OCI-LY7 (cell line): ENCODE measurements at regions not wholly inside any gene's neighbourhood (a gene's known extent, or its start where the extent isn't known, plus 50 kb on each side); places are given as distances from the start of the nearest gene placed in this dataset.

Experiments used
- BruUV-seq: library from RNA; stranded (reverse); fragments of 400-500 nt; replicated peaks from 2 replicates; lab custom pipeline; 2021; lab: Mats Ljungman, UMichigan
- CTCF ChIA-PET: fragments of 300-600 bp; sonication (Branson Sonifier 250); formaldehyde crosslinking; loops from one replicate; lab custom pipeline; 2022; ENCODE audit warnings: antibody characterized with exemption; ENCODE audit not compliant: unreplicated experiment; lab: Charles Lee
- POLR2A ChIA-PET: fragments of 300-600 bp; sonication (Branson Sonifier 250); formaldehyde crosslinking; loops from one replicate; lab custom pipeline; 2022; ENCODE audit warnings: antibody characterized with exemption; lab: Charles Lee
- DNase-seq: peaks from one replicate; pipeline ENCODE4 v3.0.0-alpha.2; 2015; ENCODE audit warnings: low spot score
- H2AFZ ChIP-seq: fragments of 200-600 bp; sonication (generic), shearing (Covaris generic); 2 replicates; pipeline ENCODE4 v1.6.1; 2014; ENCODE audit warnings: mild to moderate bottlenecking, antibody characterized with exemption, low read length, moderate library complexity
- H3K27ac ChIP-seq: fragments of 200-600 bp; sonication (generic); 2 replicates; pipeline ENCODE4 v1.5.1; 2014; ENCODE audit warnings: mixed run types, low read depth, mild to moderate bottlenecking, moderate library complexity, low read length, inconsistent platforms; ENCODE audit not compliant: poor library complexity, severe bottlenecking
- H3K36me3 ChIP-seq: fragments of 200-600 bp; sonication (generic); 2 replicates; pipeline ENCODE4 v1.6.1; 2014; ENCODE audit warnings: mild to moderate bottlenecking, antibody characterized with exemption, low read length, moderate library complexity, mixed read lengths; ENCODE audit not compliant: insufficient read depth
- H3K4me1 ChIP-seq: fragments of 200-600 bp; sonication (generic); 2 replicates; pipeline ENCODE4 v1.5.1; 2014; ENCODE audit warnings: mild to moderate bottlenecking, low read length; ENCODE audit not compliant: insufficient read depth, poor library complexity, severe bottlenecking
- H3K4me2 ChIP-seq: fragments of 200-600 bp; sonication (generic); 2 replicates; pipeline ENCODE4 v1.6.1; 2014; ENCODE audit warnings: mild to moderate bottlenecking, low read length
- H3K4me3 ChIP-seq: fragments of 200-600 bp; sonication (generic); 2 replicates; pipeline ENCODE4 v1.5.1; 2014; ENCODE audit warnings: mild to moderate bottlenecking, low read depth, low read length; ENCODE audit not compliant: poor library complexity, severe bottlenecking
- H3K79me2 ChIP-seq: fragments of 200-600 bp; sonication (generic); 2 replicates; pipeline ENCODE4 v1.6.1; 2016; ENCODE audit warnings: low read depth, mild to moderate bottlenecking, low read length, moderate library complexity, mixed read lengths; ENCODE audit not compliant: insufficient read depth
- H3K9me2 ChIP-seq: fragments of 200-600 bp; sonication (generic); 2 replicates; pipeline ENCODE4 v1.6.1; 2016; ENCODE audit warnings: mild to moderate bottlenecking, low read length, mixed read lengths; ENCODE audit not compliant: insufficient read depth
- H3K9me3 ChIP-seq: fragments of 200-600 bp; sonication (generic); 2 replicates; pipeline ENCODE4 v1.6.1; 2014; ENCODE audit warnings: mild to moderate bottlenecking, mixed run types, low read length, mixed read lengths
- H4K20me1 ChIP-seq: fragments of 200-600 bp; sonication (generic); 2 replicates; pipeline ENCODE4 v1.6.1; 2014; ENCODE audit warnings: mild to moderate bottlenecking, antibody characterized with exemption, low read length, moderate library complexity, mixed read lengths; ENCODE audit not compliant: insufficient read depth
- EZH2phosphoT487 ChIP-seq: fragments of 200-600 bp; sonication (generic); IDR thresholded peaks from 2 replicates; pipeline ENCODE4 v1.6.1; 2018; ENCODE audit warnings: low read depth, borderline replicate concordance, mild to moderate bottlenecking, mixed run types, antibody characterized with exemption, low read length, moderate library complexity, mixed read lengths
- intact Hi-C: fragments of 100-400 bp; cut with micrococcal nuclease; formaldehyde crosslinking; loops from one replicate; pipeline ENCODE4 v1.10.0; 2022; ENCODE audit not compliant: unreplicated experiment
- TF ChIP-seq, protein P1 (sequence below): fragments of 200-600 bp; sonication (generic); conservative IDR thresholded peaks from 2 replicates; pipeline ENCODE4 v1.5.1; 2014; ENCODE audit warnings: mild to moderate bottlenecking, antibody characterized with exemption, low read length, moderate library complexity, mixed read lengths

DNA sequence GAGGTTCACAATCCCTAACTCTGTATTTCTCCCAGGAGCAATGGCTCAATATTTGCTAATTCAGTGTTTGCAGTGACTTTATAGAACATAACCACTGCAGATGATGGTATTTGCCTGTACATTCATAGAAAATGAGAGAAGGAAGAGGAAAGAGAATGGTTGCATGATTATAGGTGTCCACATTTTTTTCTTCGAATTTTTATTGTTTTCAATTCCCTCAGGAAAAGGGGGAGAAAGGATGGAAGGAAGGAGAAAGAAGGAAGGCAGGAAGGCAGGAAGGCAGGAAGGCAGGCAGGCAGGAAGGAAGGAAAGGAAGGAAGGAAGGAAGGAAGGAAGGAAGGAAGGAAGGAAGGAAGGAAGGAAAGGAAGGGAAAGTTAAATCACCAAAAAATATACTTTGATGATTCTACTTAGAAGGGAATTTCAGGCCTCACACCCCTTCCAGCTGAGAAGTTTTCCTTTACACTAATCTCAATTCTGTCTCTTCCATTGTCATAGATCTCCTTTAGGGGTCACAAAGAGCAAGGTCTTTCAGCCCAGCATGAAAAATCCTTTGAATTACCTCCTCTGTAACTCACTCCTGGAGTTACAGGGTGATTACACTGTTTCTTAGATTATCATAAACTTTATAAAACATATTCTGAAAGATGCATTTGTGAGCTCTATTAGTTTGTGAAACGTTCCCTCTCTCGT is 118.8 kb upstream of the INHBA start:
- Histone ChIP-seq H3K27ac (no peak overlapping the region), H3K4me2 (no peak overlapping the region), H3K4me3 (no peak overlapping the region), H3K4me1 (no peaks in the 10 kb centered on the region), H3K9me2 (no peaks in the 10 kb centered on the region), H3K79me2 (no peaks in the 10 kb centered on the region), H3K36me3 (no peaks in the 10 kb centered on the region), H3K9me3 (no peaks in the 10 kb centered on the region), H4K20me1 (no peaks in the 10 kb centered on the region), H2AFZ (no peak overlapping the region)
- intact Hi-C loops, result no loop called here
- CTCF ChIA-PET, result no interaction called here
- POLR2A ChIA-PET, result no interaction called here
- no TSS peak for BruUV-seq
- no peak for DNase-seq
- no peak for TF ChIP-seq EZH2phosphoT487
- TF ChIP-seq, protein P1, sequence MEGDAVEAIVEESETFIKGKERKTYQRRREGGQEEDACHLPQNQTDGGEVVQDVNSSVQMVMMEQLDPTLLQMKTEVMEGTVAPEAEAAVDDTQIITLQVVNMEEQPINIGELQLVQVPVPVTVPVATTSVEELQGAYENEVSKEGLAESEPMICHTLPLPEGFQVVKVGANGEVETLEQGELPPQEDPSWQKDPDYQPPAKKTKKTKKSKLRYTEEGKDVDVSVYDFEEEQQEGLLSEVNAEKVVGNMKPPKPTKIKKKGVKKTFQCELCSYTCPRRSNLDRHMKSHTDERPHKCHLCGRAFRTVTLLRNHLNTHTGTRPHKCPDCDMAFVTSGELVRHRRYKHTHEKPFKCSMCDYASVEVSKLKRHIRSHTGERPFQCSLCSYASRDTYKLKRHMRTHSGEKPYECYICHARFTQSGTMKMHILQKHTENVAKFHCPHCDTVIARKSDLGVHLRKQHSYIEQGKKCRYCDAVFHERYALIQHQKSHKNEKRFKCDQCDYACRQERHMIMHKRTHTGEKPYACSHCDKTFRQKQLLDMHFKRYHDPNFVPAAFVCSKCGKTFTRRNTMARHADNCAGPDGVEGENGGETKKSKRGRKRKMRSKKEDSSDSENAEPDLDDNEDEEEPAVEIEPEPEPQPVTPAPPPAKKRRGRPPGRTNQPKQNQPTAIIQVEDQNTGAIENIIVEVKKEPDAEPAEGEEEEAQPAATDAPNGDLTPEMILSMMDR, result no peak

DNA sequence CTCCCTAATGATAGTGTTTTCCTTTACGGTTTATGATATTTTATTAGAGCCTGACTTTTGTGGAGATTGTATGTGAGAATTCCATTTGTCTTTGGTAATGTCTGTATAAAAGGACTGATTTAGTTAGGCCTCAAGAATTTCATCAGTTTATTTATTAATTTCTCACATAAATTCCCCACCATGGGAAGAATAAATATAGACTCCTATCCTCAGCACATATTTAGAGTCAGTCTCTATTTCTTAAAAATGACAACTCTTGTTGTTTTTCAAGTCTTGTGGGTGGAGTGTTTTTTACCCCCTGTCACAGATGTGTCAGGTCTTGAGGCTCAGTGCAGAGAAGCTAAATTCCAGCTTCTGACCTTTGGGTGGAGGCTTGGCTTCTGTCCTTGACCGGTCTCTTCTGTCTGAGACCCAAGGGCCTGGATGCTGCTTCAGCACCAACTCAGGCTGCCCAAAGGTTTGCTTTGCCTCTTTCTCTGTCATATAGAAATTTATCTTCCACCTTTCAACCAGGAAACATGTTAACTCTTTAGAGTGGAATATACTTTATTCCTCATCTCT is 117.3 kb upstream of the INHBA start:
- CTCF ChIA-PET, result no interaction called here
- POLR2A ChIA-PET, result no interaction called here
- Histone ChIP-seq H3K9me2 (no peaks in the 10 kb centered on the region), H3K4me2 (no peak overlapping the region), H4K20me1 (no peaks in the 10 kb centered on the region), H3K79me2 (no peaks in the 10 kb centered on the region), H3K4me3 (no peak overlapping the region), H2AFZ (no peak overlapping the region), H3K9me3 (no peaks in the 10 kb centered on the region), H3K36me3 (no peaks in the 10 kb centered on the region), H3K27ac (no peak overlapping the region), H3K4me1 (no peaks in the 10 kb centered on the region)
- TF ChIP-seq, protein P1, result no peak
- DNase-seq, result no peak
- intact Hi-C loops, result no loop called here
- no TSS peak for BruUV-seq

DNA sequence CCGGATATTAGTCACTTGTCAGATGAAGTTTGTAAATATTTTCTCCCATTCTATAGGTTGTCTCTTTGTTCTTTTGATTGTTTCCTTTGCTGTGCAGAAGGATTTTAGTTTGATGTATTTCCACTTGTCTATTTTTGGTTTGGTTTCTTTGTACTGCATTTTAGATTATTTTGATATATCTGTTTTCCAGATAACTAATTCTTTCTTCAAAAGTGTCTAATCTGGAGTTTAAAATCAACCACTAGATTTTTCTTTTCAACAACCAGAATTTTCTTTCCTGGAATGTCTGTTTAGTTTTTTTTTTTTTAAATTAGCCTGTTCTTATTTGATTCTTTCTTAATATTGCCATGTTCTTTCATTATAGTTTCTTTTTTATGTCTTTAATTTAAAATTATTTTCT is 116.8 kb upstream of the INHBA start:
- H3K36me3 ChIP-seq, result no peaks in the 10 kb centered on the region
- no peak for TF ChIP-seq EZH2phosphoT487
- no TSS peak for BruUV-seq
- no peak overlapping the region for H3K4me3 ChIP-seq
- intact Hi-C loops, result no loop called here
- no peaks in the 10 kb centered on the region for H3K79me2 ChIP-seq
- H4K20me1 ChIP-seq, result no peaks in the 10 kb centered on the region
- ChIA-PET POLR2A (no interaction called here), CTCF (no interaction called here)
- no peak overlapping the region for H3K4me2 ChIP-seq
- no peak overlapping the region for H2AFZ ChIP-seq
- H3K9me2 ChIP-seq, result no peaks in the 10 kb centered on the region
- no peaks in the 10 kb centered on the region for H3K4me1 ChIP-seq
- no peak for DNase-seq
- no peaks in the 10 kb centered on the region for H3K9me3 ChIP-seq
- no peak overlapping the region for H3K27ac ChIP-seq
